Uterus (tissue), 3 donors: ENCODE measurements at regions not wholly inside any gene's neighbourhood (a gene's known extent, or its start where the extent isn't known, plus 50 kb on each side); places are given as distances from the start of the nearest gene placed in this dataset.

Experiments used
- DNase-seq, 2 donors: peaks; one replicate each; pipeline ENCODE4 v3.0.0-alpha.2; 2019 to 2020
- H3K27ac ChIP-seq, 2 donors: fragments of 200-600 bp; sonication (generic); 1 replicate in 1 of 2; 2 replicates in 1 of 2; pipeline ENCODE4 v1.5.1; 2016 to 2018
- H3K27me3 ChIP-seq, 2 donors: fragments of 200-600 bp; sonication (generic); one replicate each; pipeline ENCODE4 v1.5.1; 2018 to 2019; ENCODE audit warnings: control low read depth in 1 of 2
- H3K36me3 ChIP-seq, 2 donors: fragments of 200-600 bp; sonication (generic); one replicate each; pipeline ENCODE4 v1.5.1; 2019; ENCODE audit warnings: control low read depth in 1 of 2
- H3K4me1 ChIP-seq, 2 donors: fragments of 200-600 bp; sonication (generic); one replicate each; pipeline ENCODE4 v1.5.1; 2018 to 2019; ENCODE audit warnings: control low read depth in 1 of 2
- H3K4me3 ChIP-seq, 2 donors: fragments of 200-600 bp; sonication (generic); 1 replicate in 1 of 2; 2 replicates in 1 of 2; pipeline ENCODE4 v1.5.1; 2018 to 2019; ENCODE audit warnings: mild to moderate bottlenecking in 1 of 2
- H3K9me3 ChIP-seq, 2 donors: fragments of 200-600 bp; sonication (generic); one replicate each; pipeline ENCODE4 v1.5.1; 2019; ENCODE audit warnings: control low read depth in 1 of 2
- POLR2A ChIP-seq, 2 donors: fragments of 450-650 bp; IDR thresholded peaks; one replicate each; pipeline ENCODE4 v1.6.1; 2016; ENCODE audit warnings: antibody characterized with exemption in 2 of 2, mild to moderate bottlenecking in 1 of 2, moderate library complexity in 1 of 2
- intact Hi-C: fragments of 100-400 bp; cut with DNase I; formaldehyde crosslinking; loops from one replicate; pipeline ENCODE4 v1.15.1; 2023; ENCODE audit warnings: low total_unique reads
- TF ChIP-seq, protein P1 (sequence below), 4 experiments: fragments of 200-600 bp in 2 of 4; fragments of 450-650 bp in 2 of 4; sonication (generic) in 2 of 4; IDR thresholded peaks; one replicate each; pipeline ENCODE4 v1.5.1; 2016 to 2019; ENCODE audit warnings: antibody characterized with exemption in 4 of 4, mild to moderate bottlenecking in 2 of 4, moderate library complexity in 1 of 4
- donor health status: DM: yes; HTN: yes; CAD: no.

- no peaks in the 10 kb centered on the region for H3K36me3 ChIP-seq
- intact Hi-C loops = no loop called here
- H3K27me3 ChIP-seq = no peaks in the 10 kb centered on the region
- no peak overlapping the region for H3K4me3 ChIP-seq
- no peak for DNase-seq
- no peaks in the 10 kb centered on the region for H3K9me3 ChIP-seq
- no peak overlapping the region for H3K27ac ChIP-seq
- no peaks in the 10 kb centered on the region for H3K4me1 ChIP-seq
- TF ChIP-seq POLR2A (IDR thresholded peaks at IDR 0.05) = no peak
- TF ChIP-seq, protein P1, sequence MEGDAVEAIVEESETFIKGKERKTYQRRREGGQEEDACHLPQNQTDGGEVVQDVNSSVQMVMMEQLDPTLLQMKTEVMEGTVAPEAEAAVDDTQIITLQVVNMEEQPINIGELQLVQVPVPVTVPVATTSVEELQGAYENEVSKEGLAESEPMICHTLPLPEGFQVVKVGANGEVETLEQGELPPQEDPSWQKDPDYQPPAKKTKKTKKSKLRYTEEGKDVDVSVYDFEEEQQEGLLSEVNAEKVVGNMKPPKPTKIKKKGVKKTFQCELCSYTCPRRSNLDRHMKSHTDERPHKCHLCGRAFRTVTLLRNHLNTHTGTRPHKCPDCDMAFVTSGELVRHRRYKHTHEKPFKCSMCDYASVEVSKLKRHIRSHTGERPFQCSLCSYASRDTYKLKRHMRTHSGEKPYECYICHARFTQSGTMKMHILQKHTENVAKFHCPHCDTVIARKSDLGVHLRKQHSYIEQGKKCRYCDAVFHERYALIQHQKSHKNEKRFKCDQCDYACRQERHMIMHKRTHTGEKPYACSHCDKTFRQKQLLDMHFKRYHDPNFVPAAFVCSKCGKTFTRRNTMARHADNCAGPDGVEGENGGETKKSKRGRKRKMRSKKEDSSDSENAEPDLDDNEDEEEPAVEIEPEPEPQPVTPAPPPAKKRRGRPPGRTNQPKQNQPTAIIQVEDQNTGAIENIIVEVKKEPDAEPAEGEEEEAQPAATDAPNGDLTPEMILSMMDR (IDR thresholded peaks at IDR 0.05) = no peak
Observed at GRCh38 chr13:71082631-71083030, 784.4 kb downstream of the DACH1 start.

GRCh38 chr13:71079638-71080037 is 787.4 kb downstream of the DACH1 start:
- no peak overlapping the region for H3K4me3 ChIP-seq
- no peaks in the 10 kb centered on the region for H3K36me3 ChIP-seq
- DNase-seq = no peak
- no peak overlapping the region for H3K27ac ChIP-seq
- no peaks in the 10 kb centered on the region for H3K27me3 ChIP-seq
- H3K9me3 ChIP-seq = no peaks in the 10 kb centered on the region
- intact Hi-C loops = no loop called here
- no peaks in the 10 kb centered on the region for H3K4me1 ChIP-seq
- TF ChIP-seq, protein P1 (IDR thresholded peaks at IDR 0.05) = no peak
- no peak for TF ChIP-seq POLR2A (IDR thresholded peaks at IDR 0.05)

GRCh38 chr13:71068041-71068440 is 799.0 kb downstream of the DACH1 start:
- H3K4me3 ChIP-seq = no peak overlapping the region
- H3K27me3 ChIP-seq = no peaks in the 10 kb centered on the region
- no peaks in the 10 kb centered on the region for H3K4me1 ChIP-seq
- H3K27ac ChIP-seq = no peak overlapping the region
- DNase-seq = no peak
- intact Hi-C loops = no loop called here
- no peaks in the 10 kb centered on the region for H3K9me3 ChIP-seq
- no peaks in the 10 kb centered on the region for H3K36me3 ChIP-seq
- no peak for TF ChIP-seq POLR2A (IDR thresholded peaks at IDR 0.05)
- TF ChIP-seq, protein P1 (IDR thresholded peaks at IDR 0.05) = no peak

GRCh38 chr13:71067165-71067815 is 799.7 kb downstream of the DACH1 start:
- no peak overlapping the region for H3K27ac ChIP-seq
- intact Hi-C loops = no loop called here
- H3K4me3 ChIP-seq = no peak overlapping the region
- DNase-seq = no peak
- no peaks in the 10 kb centered on the region for H3K4me1 ChIP-seq
- H3K27me3 ChIP-seq = no peaks in the 10 kb centered on the region
- no peaks in the 10 kb centered on the region for H3K36me3 ChIP-seq
- no peaks in the 10 kb centered on the region for H3K9me3 ChIP-seq
- no peak for TF ChIP-seq POLR2A (IDR thresholded peaks at IDR 0.05)
- TF ChIP-seq, protein P1 (IDR thresholded peaks at IDR 0.05) = no peak

GRCh38 chr13:71056581-71056980 is 810.4 kb downstream of the DACH1 start:
- Histone ChIP-seq H3K4me3 (no peak overlapping the region), H3K27ac (no peak overlapping the region), H3K4me1 (no peaks in the 10 kb centered on the region), H3K27me3 (no peaks in the 10 kb centered on the region), H3K9me3 (no peaks in the 10 kb centered on the region), H3K36me3 (no peaks in the 10 kb centered on the region)
- intact Hi-C loops = no loop called here
- DNase-seq = no peak
- TF ChIP-seq, protein P1 (IDR thresholded peaks at IDR 0.05) = no peak
- no peak for TF ChIP-seq POLR2A (IDR thresholded peaks at IDR 0.05)
